GM13976 (cell line): ENCODE measurements at regions not wholly inside any gene's neighbourhood (a gene's known extent, or its start where the extent isn't known, plus 50 kb on each side); places are given as distances from the start of the nearest gene placed in this dataset.

ENCODE experiments used
- DNase-seq: peaks from one replicate; pipeline ENCODE4 v3.0.0; 2012; ENCODE audit warnings: low spot score
- CTCF ChIP-seq: IDR thresholded peaks from 2 replicates; pipeline ENCODE4 v1.5.1; 2012; ENCODE audit warnings: borderline replicate concordance, mild to moderate bottlenecking; ENCODE audit not compliant: insufficient read depth; ENCODE audit errors: extremely low read depth, missing control alignments, control extremely low read depth
- in situ Hi-C: fragments of 300-500 bp; cut with MboI; formaldehyde crosslinking; loops from one replicate; pipeline ENCODE4 v1.12.0; 2022; ENCODE audit warnings: low sequenced_read_pairs, mixed read lengths, inconsistent platforms; ENCODE audit not compliant: unreplicated experiment

DNA sequence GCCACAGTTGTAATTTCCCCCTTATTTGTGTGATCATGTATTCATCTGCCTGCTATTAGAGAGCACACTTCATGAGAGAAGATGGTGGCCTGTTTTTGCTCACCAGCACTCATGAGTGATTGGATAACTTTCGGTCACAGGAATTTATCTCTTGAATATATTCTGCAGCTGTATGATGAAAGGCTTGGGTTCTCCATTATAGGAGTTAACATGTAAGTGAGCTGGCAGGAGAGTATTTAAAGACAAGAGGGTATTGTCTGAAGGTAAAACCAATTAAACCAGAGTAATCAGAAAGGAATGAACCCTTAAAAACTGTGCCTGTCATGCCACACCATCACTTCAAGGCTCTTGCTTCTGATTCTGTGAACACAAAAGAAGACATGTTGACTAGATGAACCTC, 574.9 kb upstream of the CAMK1G start:
- in situ Hi-C loops: no loop called here
- no peak for TF ChIP-seq CTCF
- DNase-seq: no peak

DNA sequence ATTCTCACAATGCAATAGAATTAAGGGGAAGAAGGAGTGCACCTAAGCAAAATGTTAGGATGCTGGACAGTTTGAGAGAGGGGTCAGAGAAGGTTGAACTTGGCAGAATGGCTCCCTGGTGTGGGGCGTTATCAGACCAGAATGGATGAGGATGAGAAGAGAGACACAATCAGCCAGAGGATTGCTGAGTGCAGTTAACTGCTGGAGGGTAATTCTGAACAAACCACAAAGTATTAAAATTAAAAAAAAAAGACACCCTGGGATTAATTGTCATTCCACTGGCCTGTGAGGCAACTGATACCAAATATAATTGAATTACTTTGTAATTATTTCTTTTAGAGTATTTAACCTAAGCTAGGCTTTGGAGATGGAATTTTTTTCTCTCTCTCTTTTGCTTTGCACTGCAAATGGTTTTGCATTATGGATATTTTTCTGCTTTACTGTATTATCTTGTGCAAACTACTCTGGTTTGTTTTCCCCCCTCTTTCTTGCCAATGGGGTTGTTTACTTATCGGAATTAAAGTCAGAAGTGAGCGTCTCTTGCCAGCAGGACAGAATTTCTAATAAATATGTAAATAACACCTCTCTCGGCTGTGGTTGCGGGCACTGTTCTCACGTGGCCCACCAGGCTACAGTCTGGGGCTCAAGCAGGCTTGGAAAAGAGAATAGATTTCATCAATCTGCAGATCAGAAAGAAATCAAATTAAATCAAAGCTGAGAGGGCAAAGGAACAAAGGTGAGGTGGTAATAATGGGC, 572.9 kb upstream of the CAMK1G start:
- in situ Hi-C loops: no loop called here
- no peak for TF ChIP-seq CTCF
- no peak for DNase-seq

- DNase-seq: no peak
- in situ Hi-C loops: no loop called here
- no peak for TF ChIP-seq CTCF
Observed at GRCh38 chr1:209012443-209013196, 570.9 kb upstream of the CAMK1G start.

GRCh38 chr1:209015092-209015491, 568.4 kb upstream of the CAMK1G start:
- TF ChIP-seq CTCF: no peak
- no peak for DNase-seq
- in situ Hi-C loops: no loop called here

- DNase-seq: no peak
- in situ Hi-C loops: no loop called here
- no peak for TF ChIP-seq CTCF
Observed at GRCh38 chr1:209021622-209022021, 561.9 kb upstream of the CAMK1G start.

- in situ Hi-C loops: no loop called here
- no peak for TF ChIP-seq CTCF
- DNase-seq: no peak
Observed at GRCh38 chr1:209023790-209024189, 559.7 kb upstream of the CAMK1G start.
